ENCODE measurements at regions not wholly inside any gene's neighbourhood (a gene's known extent, or its start where the extent isn't known, plus 50 kb on each side); places are given as distances from the start of the nearest gene placed in this dataset.
"Not testable (repeated sequence)": the region's sequence is repeated elsewhere in the genome, so short reads cannot be mapped to it uniquely, and the experiment has no call there.

GRCh38 chr20:51936377-51936776, 134.1 kb upstream of the SALL4 start:
- Histone ChIP-seq H3K27me3 (ENCODE audit: insufficient read depth, low read length) (no peaks in the 10 kb centered on the region), H3K4me3 (ENCODE audit: low read length) (no peak overlapping the region), H3K36me3 (ENCODE audit: insufficient read depth, low read length) (no peaks in the 10 kb centered on the region), H3K4me1 (ENCODE audit: insufficient read depth, low read length) (peaks cover 25% of the 10 kb centered on the region), H2AFZ (ENCODE audit: low read depth, low read length) (no peak overlapping the region), H3K9me3 (ENCODE audit: low read length) (peaks cover 2% of the 10 kb centered on the region)

GRCh38 chr20:51935003-51935358, 132.7 kb upstream of the SALL4 start:
- no peaks in the 10 kb centered on the region for H3K27me3 ChIP-seq (ENCODE audit: insufficient read depth, low read length)
- H3K4me3 ChIP-seq (ENCODE audit: low read length), result no peak overlapping the region
- no peaks in the 10 kb centered on the region for H3K36me3 ChIP-seq (ENCODE audit: insufficient read depth, low read length)
- H3K9me3 ChIP-seq (ENCODE audit: low read length), result peaks cover under 1% of the 10 kb centered on the region
- H2AFZ ChIP-seq (ENCODE audit: low read depth, low read length), result peak overlapping the region; percentile 11
- H3K4me1 ChIP-seq (ENCODE audit: insufficient read depth, low read length), result peaks cover 27% of the 10 kb centered on the region

GRCh38 chr20:51934301-51935002, 132.1 kb upstream of the SALL4 start:
- Histone ChIP-seq H2AFZ (ENCODE audit: low read depth, low read length) (peak overlapping the region; percentile 11), H3K9me3 (ENCODE audit: low read length) (no peaks in the 10 kb centered on the region), H3K4me3 (ENCODE audit: low read length) (no peak overlapping the region), H3K27me3 (ENCODE audit: insufficient read depth, low read length) (no peaks in the 10 kb centered on the region), H3K36me3 (ENCODE audit: insufficient read depth, low read length) (no peaks in the 10 kb centered on the region), H3K4me1 (ENCODE audit: insufficient read depth, low read length) (peaks cover 27% of the 10 kb centered on the region)

- Histone ChIP-seq H2AFZ (ENCODE audit: low read depth, low read length) (no peak overlapping the region), H3K9me3 (ENCODE audit: low read length) (no peaks in the 10 kb centered on the region), H3K36me3 (ENCODE audit: insufficient read depth, low read length) (no peaks in the 10 kb centered on the region), H3K27me3 (ENCODE audit: insufficient read depth, low read length) (no peaks in the 10 kb centered on the region), H3K4me3 (ENCODE audit: low read length) (no peak overlapping the region), H3K4me1 (ENCODE audit: insufficient read depth, low read length) (peaks cover 27% of the 10 kb centered on the region)
Measured at GRCh38 chr20:51931371-51931781, 129.1 kb upstream of the SALL4 start.

GRCh38 chr20:51930775-51931174, 128.5 kb upstream of the SALL4 start:
- H3K9me3 ChIP-seq (ENCODE audit: low read length), result no peaks in the 10 kb centered on the region
- no peak overlapping the region for H2AFZ ChIP-seq (ENCODE audit: low read depth, low read length)
- H3K36me3 ChIP-seq (ENCODE audit: insufficient read depth, low read length), result no peaks in the 10 kb centered on the region
- no peak overlapping the region for H3K4me3 ChIP-seq (ENCODE audit: low read length)
- H3K4me1 ChIP-seq (ENCODE audit: insufficient read depth, low read length), result peaks cover 27% of the 10 kb centered on the region
- no peaks in the 10 kb centered on the region for H3K27me3 ChIP-seq (ENCODE audit: insufficient read depth, low read length)

- Histone ChIP-seq H3K36me3 (ENCODE audit: insufficient read depth, low read length) (no peaks in the 10 kb centered on the region), H3K4me3 (ENCODE audit: low read length) (no peak overlapping the region), H3K27me3 (ENCODE audit: insufficient read depth, low read length) (no peaks in the 10 kb centered on the region), H2AFZ (ENCODE audit: low read depth, low read length) (no peak overlapping the region), H3K9me3 (ENCODE audit: low read length) (no peaks in the 10 kb centered on the region), H3K4me1 (ENCODE audit: insufficient read depth, low read length) (peaks cover 16% of the 10 kb centered on the region)
Measured at GRCh38 chr20:51928931-51929330, 126.6 kb upstream of the SALL4 start.

- not testable (repeated sequence) for H3K36me3 ChIP-seq (ENCODE audit: insufficient read depth, low read length)
Measured at GRCh38 chr20:51927970-51928369, 125.6 kb upstream of the SALL4 start.

GRCh38 chr20:51926670-51927305, 124.5 kb upstream of the SALL4 start:
- peaks cover 5% of the 10 kb centered on the region for H3K4me1 ChIP-seq (ENCODE audit: insufficient read depth, low read length)
- no peaks in the 10 kb centered on the region for H3K27me3 ChIP-seq (ENCODE audit: insufficient read depth, low read length)
- no peak overlapping the region for H2AFZ ChIP-seq (ENCODE audit: low read depth, low read length)
- no peaks in the 10 kb centered on the region for H3K36me3 ChIP-seq (ENCODE audit: insufficient read depth, low read length)
- no peak overlapping the region for H3K4me3 ChIP-seq (ENCODE audit: low read length)
- H3K9me3 ChIP-seq (ENCODE audit: low read length), result no peaks in the 10 kb centered on the region

More at GRCh38 chr20:51927970-51928369, 125.6 kb upstream of the SALL4 start:
- not testable (repeated sequence) for H3K4me3 ChIP-seq (ENCODE audit: low read length); H3K9me3 ChIP-seq (ENCODE audit: low read length); H3K4me1 ChIP-seq (ENCODE audit: insufficient read depth, low read length); H2AFZ ChIP-seq (ENCODE audit: low read depth, low read length); H3K27me3 ChIP-seq (ENCODE audit: insufficient read depth, low read length)

GRCh38 chr20:51924509-51924908, 122.2 kb upstream of the SALL4 start:
- Histone ChIP-seq H3K9me3 (ENCODE audit: low read length) (no peaks in the 10 kb centered on the region), H2AFZ (ENCODE audit: low read depth, low read length) (no peak overlapping the region), H3K27me3 (ENCODE audit: insufficient read depth, low read length) (no peaks in the 10 kb centered on the region), H3K4me1 (ENCODE audit: insufficient read depth, low read length) (no peaks in the 10 kb centered on the region), H3K36me3 (ENCODE audit: insufficient read depth, low read length) (no peaks in the 10 kb centered on the region), H3K4me3 (ENCODE audit: low read length) (no peak overlapping the region)

- H3K4me1 ChIP-seq (ENCODE audit: insufficient read depth, low read length), result peaks cover 2% of the 10 kb centered on the region
- H3K9me3 ChIP-seq (ENCODE audit: low read length), result no peaks in the 10 kb centered on the region
Measured at GRCh38 chr20:51923633-51924032, 121.3 kb upstream of the SALL4 start.

GRCh38 chr20:51922812-51923211, 120.5 kb upstream of the SALL4 start:
- not testable (repeated sequence) for H3K27me3 ChIP-seq (ENCODE audit: insufficient read depth, low read length); H3K4me3 ChIP-seq (ENCODE audit: low read length); H2AFZ ChIP-seq (ENCODE audit: low read depth, low read length); H3K4me1 ChIP-seq (ENCODE audit: insufficient read depth, low read length); H3K9me3 ChIP-seq (ENCODE audit: low read length); H3K36me3 ChIP-seq (ENCODE audit: insufficient read depth, low read length)

More at GRCh38 chr20:51923633-51924032, 121.3 kb upstream of the SALL4 start:
- Histone ChIP-seq H3K4me3 (ENCODE audit: low read length) (no peak overlapping the region), H3K27me3 (ENCODE audit: insufficient read depth, low read length) (no peaks in the 10 kb centered on the region), H3K36me3 (ENCODE audit: insufficient read depth, low read length) (no peaks in the 10 kb centered on the region), H2AFZ (ENCODE audit: low read depth, low read length) (no peak overlapping the region)

GRCh38 chr20:51918561-51918960, 116.2 kb upstream of the SALL4 start:
- no peak overlapping the region for H3K4me3 ChIP-seq (ENCODE audit: low read length)
- peaks cover 14% of the 10 kb centered on the region for H3K4me1 ChIP-seq (ENCODE audit: insufficient read depth, low read length)
- no peaks in the 10 kb centered on the region for H3K9me3 ChIP-seq (ENCODE audit: low read length)
- no peaks in the 10 kb centered on the region for H3K36me3 ChIP-seq (ENCODE audit: insufficient read depth, low read length)
- H2AFZ ChIP-seq (ENCODE audit: low read depth, low read length), result no peak overlapping the region
- no peaks in the 10 kb centered on the region for H3K27me3 ChIP-seq (ENCODE audit: insufficient read depth, low read length)

- Histone ChIP-seq H3K36me3 (ENCODE audit: insufficient read depth, low read length) (no peaks in the 10 kb centered on the region), H3K27me3 (ENCODE audit: insufficient read depth, low read length) (no peaks in the 10 kb centered on the region), H3K4me1 (ENCODE audit: insufficient read depth, low read length) (peaks cover 14% of the 10 kb centered on the region), H3K4me3 (ENCODE audit: low read length) (no peak overlapping the region), H3K9me3 (ENCODE audit: low read length) (no peaks in the 10 kb centered on the region), H2AFZ (ENCODE audit: low read depth, low read length) (no peak overlapping the region)
Measured at GRCh38 chr20:51917886-51918535, 115.7 kb upstream of the SALL4 start.

All from neuron (in vitro differentiated cells).